ENCODE measurements at regions not wholly inside any gene's neighbourhood (a gene's known extent, or its start where the extent isn't known, plus 50 kb on each side); places are given as distances from the start of the nearest gene placed in this dataset.

GRCh38 chr3:21059404-21059803 is 691.6 kb downstream of the ZNF385D start:
- H3K4me3 ChIP-seq (ENCODE audit: low read length), result no peak overlapping the region
- H3K9me3 Mint-ChIP-seq, result peaks cover 2% of the 10 kb centered on the region
- H3K4me3 Mint-ChIP-seq, result no peak overlapping the region
- no peaks in the 10 kb centered on the region for H3K27me3 Mint-ChIP-seq (ENCODE audit: insufficient read depth)
- TF ChIP-seq CTCF (conservative IDR thresholded peaks at IDR 0.05), result no peak
- 90 to 91% methylated on average over 2 to 3 of the region's 3 CpGs for WGBS, 2 experiments (ENCODE audit: insufficient coverage in 1 of 2, insufficient read length in 1 of 2)
- H3K27ac ChIP-seq (ENCODE audit: low read depth, low read length), result no peak overlapping the region
- DNase-seq, result no peak
- H3K9ac ChIP-seq (ENCODE audit: extremely low read depth, low read length, poor library complexity, severe bottlenecking), result no peak overlapping the region
- no peaks in the 10 kb centered on the region for H3K36me3 ChIP-seq (ENCODE audit: control insufficient read depth, insufficient read depth, low read length)
- no peaks in the 10 kb centered on the region for H3K27me3 ChIP-seq (ENCODE audit: control insufficient read depth, insufficient read depth, low read length, poor library complexity, severe bottlenecking)
- H3K4me1 Mint-ChIP-seq, result no peaks in the 10 kb centered on the region
- H3K27ac Mint-ChIP-seq, result no peak overlapping the region
- H3K4me1 ChIP-seq (ENCODE audit: control insufficient read depth, insufficient read depth, low read length), result no peaks in the 10 kb centered on the region
- no peaks in the 10 kb centered on the region for H3K9me3 ChIP-seq (ENCODE audit: control insufficient read depth, low read length)
- peaks cover 27% of the 10 kb centered on the region for H3K36me3 Mint-ChIP-seq (ENCODE audit: low read depth)

GRCh38 chr3:21056293-21056692 is 694.7 kb downstream of the ZNF385D start:
- H3K36me3 ChIP-seq (ENCODE audit: control insufficient read depth, insufficient read depth, low read length), result no peaks in the 10 kb centered on the region
- no peak overlapping the region for H3K9ac ChIP-seq (ENCODE audit: extremely low read depth, low read length, poor library complexity, severe bottlenecking)
- no peaks in the 10 kb centered on the region for H3K4me1 ChIP-seq (ENCODE audit: control insufficient read depth, insufficient read depth, low read length)
- no peaks in the 10 kb centered on the region for H3K4me1 Mint-ChIP-seq
- 95% methylated on average over 1 of the region's 1 CpG; no CpG with 5 or more reads in 1 of the 2 experiments for WGBS, 2 experiments (ENCODE audit: insufficient coverage in 1 of 2, insufficient read length in 1 of 2)
- H3K27ac ChIP-seq (ENCODE audit: low read depth, low read length), result no peak overlapping the region
- peaks cover 41% of the 10 kb centered on the region for H3K36me3 Mint-ChIP-seq (ENCODE audit: low read depth)
- no peak overlapping the region for H3K4me3 ChIP-seq (ENCODE audit: low read length)
- TF ChIP-seq CTCF (conservative IDR thresholded peaks at IDR 0.05), result no peak
- no peaks in the 10 kb centered on the region for H3K27me3 ChIP-seq (ENCODE audit: control insufficient read depth, insufficient read depth, low read length, poor library complexity, severe bottlenecking)
- no peak for DNase-seq
- no peak overlapping the region for H3K27ac Mint-ChIP-seq
- H3K9me3 Mint-ChIP-seq, result peaks cover 12% of the 10 kb centered on the region
- H3K27me3 Mint-ChIP-seq (ENCODE audit: insufficient read depth), result no peaks in the 10 kb centered on the region
- H3K9me3 ChIP-seq (ENCODE audit: control insufficient read depth, low read length), result no peaks in the 10 kb centered on the region
- no peak overlapping the region for H3K4me3 Mint-ChIP-seq

GRCh38 chr3:21055015-21055414 is 696.0 kb downstream of the ZNF385D start:
- H3K36me3 ChIP-seq (ENCODE audit: control insufficient read depth, insufficient read depth, low read length), result no peaks in the 10 kb centered on the region
- H3K4me1 ChIP-seq (ENCODE audit: control insufficient read depth, insufficient read depth, low read length), result no peaks in the 10 kb centered on the region
- H3K27me3 ChIP-seq (ENCODE audit: control insufficient read depth, insufficient read depth, low read length, poor library complexity, severe bottlenecking), result no peaks in the 10 kb centered on the region
- H3K9me3 ChIP-seq (ENCODE audit: control insufficient read depth, low read length), result no peaks in the 10 kb centered on the region
- TF ChIP-seq CTCF (conservative IDR thresholded peaks at IDR 0.05), result no peak
- no peak overlapping the region for H3K9ac ChIP-seq (ENCODE audit: extremely low read depth, low read length, poor library complexity, severe bottlenecking)
- Mint-ChIP-seq H3K9me3 (peaks cover 12% of the 10 kb centered on the region), H3K36me3 (ENCODE audit: low read depth) (peaks cover 45% of the 10 kb centered on the region), H3K4me3 (no peak overlapping the region), H3K27ac (no peak overlapping the region), H3K4me1 (no peaks in the 10 kb centered on the region), H3K27me3 (ENCODE audit: insufficient read depth) (no peaks in the 10 kb centered on the region)
- no peak overlapping the region for H3K27ac ChIP-seq (ENCODE audit: low read depth, low read length)
- H3K4me3 ChIP-seq (ENCODE audit: low read length), result no peak overlapping the region
- DNase-seq, result no peak

Measured in endodermal cell (in vitro differentiated cells).